GM23338 (cell line): ENCODE measurements at regions not wholly inside any gene's neighbourhood (a gene's known extent, or its start where the extent isn't known, plus 50 kb on each side); places are given as distances from the start of the nearest gene placed in this dataset.

ENCODE experiments used
- ATAC-seq: fragments of 200-7000 bp; cut with Tn5 transposase; 3 replicates; pipeline ENCODE4 v1.9.1; 2020
- DNase-seq: peaks from one replicate; pipeline ENCODE4 v3.0.0-alpha.2; 2015; ENCODE audit warnings: low spot score
- H2AFZ ChIP-seq: fragments of 200-600 bp; sonication (generic); 2 replicates; pipeline ENCODE4 v1.8.0; 2016; ENCODE audit warnings: antibody characterized with exemption, mild to moderate bottlenecking, moderate library complexity
- H3F3A ChIP-seq: fragments of 200-600 bp; sonication (generic); replicated peaks from 2 replicates; pipeline ENCODE4 v1.8.0; 2017; ENCODE audit warnings: antibody characterized with exemption, mixed run types, low read depth
- H3K27ac ChIP-seq: fragments of 200-600 bp; sonication (generic); 2 replicates; pipeline ENCODE4 v1.6.1; 2016; ENCODE audit warnings: low read depth
- H3K27me3 ChIP-seq: fragments of 200-600 bp; sonication (generic); 2 replicates; pipeline ENCODE4 v1.8.0; 2016; ENCODE audit warnings: mild to moderate bottlenecking, mixed run types, moderate library complexity; ENCODE audit not compliant: insufficient read depth
- H3K36me3 ChIP-seq: fragments of 200-600 bp; sonication (generic); 2 replicates; pipeline ENCODE4 v1.8.0; 2016; ENCODE audit warnings: mild to moderate bottlenecking; ENCODE audit not compliant: insufficient read depth
- H3K4me1 ChIP-seq: fragments of 200-600 bp; sonication (generic); 2 replicates; pipeline ENCODE4 v1.8.0; 2016; ENCODE audit warnings: mild to moderate bottlenecking, moderate library complexity; ENCODE audit not compliant: insufficient read depth
- H3K4me2 ChIP-seq: fragments of 200-600 bp; sonication (generic); 2 replicates; pipeline ENCODE4 v1.7.1; 2017; ENCODE audit warnings: mixed run types
- H3K4me3 ChIP-seq: fragments of 200-600 bp; sonication (generic); 2 replicates; pipeline ENCODE4 v1.6.1; 2016; ENCODE audit warnings: mixed run types
- H3K79me2 ChIP-seq: fragments of 200-600 bp; sonication (generic); replicated peaks from 2 replicates; pipeline ENCODE4 v1.8.0; 2017; ENCODE audit warnings: mild to moderate bottlenecking; ENCODE audit not compliant: insufficient read depth
- H3K9me2 ChIP-seq: fragments of 200-600 bp; sonication (generic); 2 replicates; pipeline ENCODE4 v1.8.0; 2017; ENCODE audit not compliant: insufficient read depth
- H4K20me1 ChIP-seq: fragments of 200-600 bp; sonication (generic); replicated peaks from 2 replicates; pipeline ENCODE4 v1.8.0; 2017; ENCODE audit warnings: mild to moderate bottlenecking; ENCODE audit not compliant: insufficient read depth
- H3K27ac Mint-ChIP-seq: 2 replicates; pipeline ENCODE4 v1.8.0; 2020; ENCODE audit warnings: inconsistent platforms, mild to moderate bottlenecking, moderate library complexity, mixed read lengths
- H3K27me3 Mint-ChIP-seq: 3 replicates; pipeline ENCODE4 v1.8.0; 2022; ENCODE audit warnings: low read depth, mild to moderate bottlenecking, moderate library complexity, mixed read lengths, inconsistent platforms; ENCODE audit not compliant: insufficient read depth, poor library complexity
- H3K36me3 Mint-ChIP-seq: 3 replicates; pipeline ENCODE4 v1.8.0; 2021; ENCODE audit warnings: low read depth, mild to moderate bottlenecking, inconsistent platforms, moderate library complexity, mixed read lengths
- H3K4me1 Mint-ChIP-seq: 3 replicates; pipeline ENCODE4 v1.8.0; 2020; ENCODE audit warnings: mild to moderate bottlenecking, inconsistent platforms, mixed read lengths
- H3K4me3 Mint-ChIP-seq: 3 replicates; pipeline ENCODE4 v1.8.0; 2021; ENCODE audit warnings: moderate library complexity, mild to moderate bottlenecking, inconsistent platforms, mixed read lengths
- H3K9me3 Mint-ChIP-seq: 3 replicates; pipeline ENCODE4 v1.8.0; 2020; ENCODE audit warnings: moderate library complexity, mild to moderate bottlenecking, inconsistent platforms, mixed read lengths
- CTCF ChIP-seq, 2 experiments: fragments of 200-600 bp in 1 of 2; sonication (generic) in 1 of 2; conservative IDR thresholded peaks; 2 replicates each; pipeline versions ENCODE4 v1.5.1 to v1.6.1; 2016 to 2017; ENCODE audit warnings: antibody characterized with exemption in 2 of 2, low read depth in 2 of 2, mild to moderate bottlenecking in 2 of 2, moderate library complexity in 1 of 2
- ETS1 ChIP-seq: IDR thresholded peaks from 2 replicates; pipeline ENCODE4 v1.6.1; 2016; ENCODE audit warnings: antibody characterized with exemption
- EZH2 ChIP-seq: fragments of 200-600 bp; sonication (generic); IDR thresholded peaks from one replicate; pipeline ENCODE4 v1.8.0; 2017; ENCODE audit warnings: antibody characterized with exemption, mild to moderate bottlenecking, low read depth; ENCODE audit not compliant: unreplicated experiment
- EZH2phosphoT487 ChIP-seq: fragments of 200-600 bp; sonication (generic); IDR thresholded peaks from one replicate; pipeline ENCODE4 v1.8.1; 2018; ENCODE audit warnings: antibody characterized with exemption; ENCODE audit not compliant: unreplicated experiment
- JUNB ChIP-seq: IDR thresholded peaks from one replicate; pipeline ENCODE4 v1.6.1; 2016; ENCODE audit warnings: antibody characterized with exemption; ENCODE audit not compliant: unreplicated experiment
- STAT1 ChIP-seq: IDR thresholded peaks from one replicate; pipeline ENCODE4 v1.6.1; 2016; ENCODE audit warnings: antibody characterized with exemption; ENCODE audit not compliant: unreplicated experiment
- ZNF114 ChIP-seq: fragments of 250-450 bp; sonication (Bioruptor Pico); IDR thresholded peaks from 2 replicates; pipeline ENCODE4 v1.5.0; 2020; ENCODE audit warnings: mild to moderate bottlenecking, moderate library complexity
- ZNF331 ChIP-seq: fragments of 250-450 bp; sonication (Bioruptor Pico); IDR thresholded peaks from 2 replicates; pipeline ENCODE4 v1.5.0; 2020; ENCODE audit warnings: low read depth, mild to moderate bottlenecking, moderate library complexity
- ZNF462 ChIP-seq: fragments of 250-450 bp; sonication (Bioruptor Pico); IDR thresholded peaks from 2 replicates; pipeline ENCODE4 v1.5.0; 2020; ENCODE audit warnings: mild to moderate bottlenecking, moderate library complexity
- TF ChIP-seq, protein P1 (sequence below): IDR thresholded peaks from one replicate; pipeline ENCODE4 v1.6.1; 2018; ENCODE audit warnings: antibody characterized with exemption; ENCODE audit not compliant: unreplicated experiment

GRCh38 chr20:46805836-46806235 is 88.8 kb upstream of the EYA2 start (continued):
- TF ChIP-seq, protein P1, sequence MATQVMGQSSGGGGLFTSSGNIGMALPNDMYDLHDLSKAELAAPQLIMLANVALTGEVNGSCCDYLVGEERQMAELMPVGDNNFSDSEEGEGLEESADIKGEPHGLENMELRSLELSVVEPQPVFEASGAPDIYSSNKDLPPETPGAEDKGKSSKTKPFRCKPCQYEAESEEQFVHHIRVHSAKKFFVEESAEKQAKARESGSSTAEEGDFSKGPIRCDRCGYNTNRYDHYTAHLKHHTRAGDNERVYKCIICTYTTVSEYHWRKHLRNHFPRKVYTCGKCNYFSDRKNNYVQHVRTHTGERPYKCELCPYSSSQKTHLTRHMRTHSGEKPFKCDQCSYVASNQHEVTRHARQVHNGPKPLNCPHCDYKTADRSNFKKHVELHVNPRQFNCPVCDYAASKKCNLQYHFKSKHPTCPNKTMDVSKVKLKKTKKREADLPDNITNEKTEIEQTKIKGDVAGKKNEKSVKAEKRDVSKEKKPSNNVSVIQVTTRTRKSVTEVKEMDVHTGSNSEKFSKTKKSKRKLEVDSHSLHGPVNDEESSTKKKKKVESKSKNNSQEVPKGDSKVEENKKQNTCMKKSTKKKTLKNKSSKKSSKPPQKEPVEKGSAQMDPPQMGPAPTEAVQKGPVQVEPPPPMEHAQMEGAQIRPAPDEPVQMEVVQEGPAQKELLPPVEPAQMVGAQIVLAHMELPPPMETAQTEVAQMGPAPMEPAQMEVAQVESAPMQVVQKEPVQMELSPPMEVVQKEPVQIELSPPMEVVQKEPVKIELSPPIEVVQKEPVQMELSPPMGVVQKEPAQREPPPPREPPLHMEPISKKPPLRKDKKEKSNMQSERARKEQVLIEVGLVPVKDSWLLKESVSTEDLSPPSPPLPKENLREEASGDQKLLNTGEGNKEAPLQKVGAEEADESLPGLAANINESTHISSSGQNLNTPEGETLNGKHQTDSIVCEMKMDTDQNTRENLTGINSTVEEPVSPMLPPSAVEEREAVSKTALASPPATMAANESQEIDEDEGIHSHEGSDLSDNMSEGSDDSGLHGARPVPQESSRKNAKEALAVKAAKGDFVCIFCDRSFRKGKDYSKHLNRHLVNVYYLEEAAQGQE = no peak
- no peak for TF ChIP-seq CTCF (conservative IDR thresholded peaks at IDR 0.05; ENCODE audit: low read depth in 2 of 2)

- Histone ChIP-seq H3K27me3 (peaks cover 13% of the 10 kb centered on the region), H3K79me2 (no peaks in the 10 kb centered on the region), H3K36me3 (no peaks in the 10 kb centered on the region), H3K9me2 (no peaks in the 10 kb centered on the region), H3K27ac (no peak overlapping the region), H3K4me3 (no peak overlapping the region), H3K4me1 (peaks cover 6% of the 10 kb centered on the region; the same call in 1 of the 2 replicates), H3F3A (0 out of 2 replicates have a peak, but pooled peaks cover 7% of the 10 kb centered on the region), H2AFZ (peak overlapping the region; percentile 87; the same call in 1 of the 2 replicates), H3K4me2 (no peak overlapping the region), H4K20me1 (no peaks in the 10 kb centered on the region)
- no peak for DNase-seq
- Mint-ChIP-seq H3K4me3 (no peak overlapping the region), H3K9me3 (no peaks in the 10 kb centered on the region), H3K27ac (no peak overlapping the region), H3K36me3 (no peaks in the 10 kb centered on the region), H3K4me1 (peaks cover 24% of the 10 kb centered on the region), H3K27me3 (peaks cover 7% of the 10 kb centered on the region)
- ATAC-seq = no peak
- TF ChIP-seq EZH2phosphoT487 (no peak), CTCF (conservative IDR thresholded peaks at IDR 0.05; ENCODE audit: low read depth in 2 of 2) (no peak), EZH2 (no peak), ZNF114 (CRISPR knock-in tag) (no peak), ZNF331 (CRISPR knock-in tag) (no peak), STAT1 (no peak), JUNB (no peak), ETS1 (no peak), ZNF462 (CRISPR knock-in tag) (no peak)
Measured at GRCh38 chr20:46807998-46808397, 86.6 kb upstream of the EYA2 start.
